PC-3 (cell line): ENCODE measurements at regions not wholly inside any gene's neighbourhood (a gene's known extent, or its start where the extent isn't known, plus 50 kb on each side); places are given as distances from the start of the nearest gene placed in this dataset.

Experiments used
- ATAC-seq: fragments of 200-7000 bp; cut with Tn5 transposase; 2 replicates; pipeline ENCODE4 v1.9.1; 2020; ENCODE audit warnings: mild to moderate bottlenecking, moderate library complexity
- BruUV-seq: library from RNA; stranded (reverse); fragments of 400-500 nt; replicated peaks from 2 replicates; lab custom pipeline; 2021; lab: Mats Ljungman, UMichigan
- CTCF ChIA-PET: fragments of 300-600 bp; sonication (Branson Sonifier 250); formaldehyde crosslinking; loops from one replicate; lab custom pipeline; 2022; ENCODE audit warnings: antibody characterized with exemption; lab: Charles Lee
- POLR2A ChIA-PET: fragments of 300-600 bp; sonication (Branson Sonifier 250); formaldehyde crosslinking; loops from one replicate; lab custom pipeline; 2022; ENCODE audit warnings: antibody characterized with exemption; ENCODE audit not compliant: unreplicated experiment; lab: Charles Lee
- DNase-seq: peaks from one replicate; pipeline ENCODE4 v3.0.0-alpha.2; 2015
- H2AFZ ChIP-seq: fragments of 300-600 bp; sonication (generic); 2 replicates; pipeline ENCODE4 v1.6.0; 2016; ENCODE audit warnings: antibody characterized with exemption, low read length
- H3F3A ChIP-seq: fragments of 300-600 bp; sonication (generic); one replicate; pipeline ENCODE4 v1.6.0; 2017; ENCODE audit warnings: antibody characterized with exemption, low read length, control low read depth, mild to moderate bottlenecking; ENCODE audit not compliant: unreplicated experiment
- H3K27ac ChIP-seq: fragments of 300-600 bp; sonication (generic); 2 replicates; pipeline ENCODE4 v1.5.1; 2016; ENCODE audit warnings: mild to moderate bottlenecking, low read length
- H3K27me3 ChIP-seq: fragments of 300-600 bp; sonication (generic); 2 replicates; pipeline ENCODE4 v1.6.1; 2016; ENCODE audit warnings: low read length, mixed read lengths
- H3K36me3 ChIP-seq: fragments of 300-600 bp; sonication (generic); 2 replicates; pipeline ENCODE4 v1.6.1; 2016; ENCODE audit warnings: low read depth, mixed run types, low read length, mixed read lengths
- H3K4me1 ChIP-seq: fragments of 300-600 bp; sonication (generic); 2 replicates; pipeline ENCODE4 v1.5.1; 2016; ENCODE audit warnings: low read length; ENCODE audit not compliant: insufficient read depth
- H3K4me2 ChIP-seq: fragments of 300-600 bp; sonication (generic); 2 replicates; pipeline ENCODE4 v1.6.0; 2016; ENCODE audit warnings: low read length
- H3K4me3 ChIP-seq: fragments of 300-600 bp; sonication (generic); 2 replicates; pipeline ENCODE4 v1.5.1; 2016; ENCODE audit warnings: mild to moderate bottlenecking, low read length, mixed read lengths
- H3K79me2 ChIP-seq: fragments of 300-600 bp; sonication (generic); 2 replicates; pipeline ENCODE4 v1.6.1; 2017; ENCODE audit warnings: low read length, mixed read lengths
- H3K9ac ChIP-seq: fragments of 300-600 bp; sonication (generic); 2 replicates; pipeline ENCODE4 v1.6.0; 2016; ENCODE audit warnings: mild to moderate bottlenecking, low read length
- H3K9me2 ChIP-seq: fragments of 300-600 bp; sonication (generic); replicated peaks from 2 replicates; pipeline ENCODE4 v1.6.1; 2016; ENCODE audit warnings: mixed run types, low read length, mixed read lengths
- H3K9me3 ChIP-seq: fragments of 300-600 bp; sonication (generic); 2 replicates; pipeline ENCODE4 v1.6.1; 2016; ENCODE audit warnings: low read length, mixed read lengths
- H4K20me1 ChIP-seq: fragments of 300-600 bp; sonication (generic); 2 replicates; pipeline ENCODE4 v1.6.1; 2016; ENCODE audit warnings: low read length, mixed read lengths
- EZH2 ChIP-seq: fragments of 300-600 bp; sonication (generic); IDR thresholded peaks from one replicate; pipeline ENCODE4 v1.6.1; 2017; ENCODE audit warnings: antibody characterized with exemption, mild to moderate bottlenecking, low read length; ENCODE audit not compliant: unreplicated experiment
- EZH2phosphoT487 ChIP-seq: fragments of 300-600 bp; sonication (generic); IDR thresholded peaks from 2 replicates; pipeline ENCODE4 v1.6.1; 2018; ENCODE audit warnings: mild to moderate bottlenecking, antibody characterized with exemption, low read length, borderline replicate concordance
- intact Hi-C: fragments of 100-400 bp; cut with micrococcal nuclease; formaldehyde crosslinking; loops from 2 replicates; pipeline ENCODE4 v1.9.0; 2023
- TF ChIP-seq, protein P1 (sequence below): fragments of 300-600 bp; sonication (generic); conservative IDR thresholded peaks from 2 replicates; pipeline ENCODE4 v1.5.1; 2017; ENCODE audit warnings: antibody characterized with exemption, low read depth, mild to moderate bottlenecking, low read length

DNA sequence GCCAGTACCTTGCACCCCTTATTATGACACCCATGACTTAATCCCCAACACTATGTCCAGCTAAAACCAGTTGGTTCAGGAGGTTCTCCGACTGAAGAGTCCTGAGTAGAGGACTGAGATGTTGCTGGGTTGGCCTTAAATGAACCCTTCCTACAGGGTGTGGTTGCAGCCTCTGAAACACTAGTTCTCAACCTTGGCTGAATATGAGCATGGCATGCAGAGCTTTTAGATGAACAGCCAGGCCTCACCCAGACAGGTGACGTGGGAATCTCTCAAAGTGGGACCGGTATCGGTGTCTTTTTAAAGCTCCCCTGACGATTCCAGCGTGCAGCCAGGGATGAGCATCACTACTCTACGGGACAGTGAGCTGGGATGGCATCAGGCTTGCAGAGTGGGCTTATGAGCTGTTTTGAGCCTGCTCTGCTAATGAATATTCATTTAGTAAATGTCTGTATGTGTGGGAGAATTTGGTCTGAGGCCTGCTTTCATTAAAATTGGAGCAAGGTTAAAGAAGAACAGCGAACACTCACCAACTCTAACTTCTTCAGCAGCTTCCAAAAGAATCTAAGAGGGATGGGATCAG, 79.7 kb upstream of the PRICKLE2 start:
- Histone ChIP-seq H3K79me2 (no peaks in the 10 kb centered on the region), H3K4me1 (no peaks in the 10 kb centered on the region), H4K20me1 (no peaks in the 10 kb centered on the region), H2AFZ (no peak overlapping the region), H3F3A (no peaks in the 10 kb centered on the region), H3K27me3 (no peaks in the 10 kb centered on the region), H3K4me3 (no peak overlapping the region), H3K36me3 (no peaks in the 10 kb centered on the region), H3K9me3 (no peaks in the 10 kb centered on the region), H3K27ac (no peak overlapping the region), H3K9me2 (no peaks in the 10 kb centered on the region), H3K4me2 (no peak overlapping the region), H3K9ac (no peak overlapping the region)
- ChIA-PET POLR2A (no interaction called here), CTCF (no interaction called here)
- intact Hi-C loops = loop anchor here (10.0 kb wide), 1 partner anchor 90 kb away; no protein-coding TSS in a partner anchor
- DNase-seq (no peak), ATAC-seq (no peak)
- BruUV-seq = no TSS peak
- no peak for TF ChIP-seq EZH2phosphoT487
- TF ChIP-seq EZH2 = no peak
- TF ChIP-seq, protein P1, sequence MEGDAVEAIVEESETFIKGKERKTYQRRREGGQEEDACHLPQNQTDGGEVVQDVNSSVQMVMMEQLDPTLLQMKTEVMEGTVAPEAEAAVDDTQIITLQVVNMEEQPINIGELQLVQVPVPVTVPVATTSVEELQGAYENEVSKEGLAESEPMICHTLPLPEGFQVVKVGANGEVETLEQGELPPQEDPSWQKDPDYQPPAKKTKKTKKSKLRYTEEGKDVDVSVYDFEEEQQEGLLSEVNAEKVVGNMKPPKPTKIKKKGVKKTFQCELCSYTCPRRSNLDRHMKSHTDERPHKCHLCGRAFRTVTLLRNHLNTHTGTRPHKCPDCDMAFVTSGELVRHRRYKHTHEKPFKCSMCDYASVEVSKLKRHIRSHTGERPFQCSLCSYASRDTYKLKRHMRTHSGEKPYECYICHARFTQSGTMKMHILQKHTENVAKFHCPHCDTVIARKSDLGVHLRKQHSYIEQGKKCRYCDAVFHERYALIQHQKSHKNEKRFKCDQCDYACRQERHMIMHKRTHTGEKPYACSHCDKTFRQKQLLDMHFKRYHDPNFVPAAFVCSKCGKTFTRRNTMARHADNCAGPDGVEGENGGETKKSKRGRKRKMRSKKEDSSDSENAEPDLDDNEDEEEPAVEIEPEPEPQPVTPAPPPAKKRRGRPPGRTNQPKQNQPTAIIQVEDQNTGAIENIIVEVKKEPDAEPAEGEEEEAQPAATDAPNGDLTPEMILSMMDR = no peak

DNA sequence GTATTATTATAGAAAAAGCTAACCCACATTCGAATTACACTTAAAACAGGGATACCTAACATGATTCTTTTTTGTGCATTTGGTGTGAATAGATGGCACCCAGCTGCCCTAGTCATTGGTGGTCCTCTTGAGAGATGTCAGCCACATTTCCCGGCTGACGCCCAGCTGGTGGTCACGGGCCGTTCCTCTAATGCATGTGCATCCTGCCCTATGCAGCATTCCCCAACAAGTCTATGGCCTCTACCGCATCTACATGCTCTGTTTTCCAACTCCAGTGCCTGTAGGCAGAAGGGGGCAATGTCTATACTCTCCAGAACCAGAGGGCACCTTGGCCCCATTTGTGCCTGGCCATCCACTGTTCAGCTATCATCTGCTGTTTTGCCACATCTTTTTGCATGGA, 78.6 kb upstream of the PRICKLE2 start:
- ATAC-seq = no peak
- H3F3A ChIP-seq = no peaks in the 10 kb centered on the region
- DNase-seq = no peak
- H3K9me2 ChIP-seq = no peaks in the 10 kb centered on the region
- H3K9ac ChIP-seq = no peak overlapping the region
- no peak overlapping the region for H3K4me3 ChIP-seq
- no peaks in the 10 kb centered on the region for H3K4me1 ChIP-seq
- no peaks in the 10 kb centered on the region for H4K20me1 ChIP-seq
- no peak overlapping the region for H3K27ac ChIP-seq
- no peaks in the 10 kb centered on the region for H3K27me3 ChIP-seq
- no TSS peak for BruUV-seq
- intact Hi-C loops = loop anchor here (10.0 kb wide), 1 partner anchor 91 kb away; no protein-coding TSS in a partner anchor
- no peaks in the 10 kb centered on the region for H3K9me3 ChIP-seq
- ChIA-PET POLR2A (no interaction called here), CTCF (no interaction called here)
- H3K4me2 ChIP-seq = no peak overlapping the region
- H3K79me2 ChIP-seq = no peaks in the 10 kb centered on the region
- TF ChIP-seq, protein P1 = no peak
- TF ChIP-seq EZH2phosphoT487 = no peak
- TF ChIP-seq EZH2 = no peak
- H3K36me3 ChIP-seq = no peaks in the 10 kb centered on the region
- no peak overlapping the region for H2AFZ ChIP-seq

DNA sequence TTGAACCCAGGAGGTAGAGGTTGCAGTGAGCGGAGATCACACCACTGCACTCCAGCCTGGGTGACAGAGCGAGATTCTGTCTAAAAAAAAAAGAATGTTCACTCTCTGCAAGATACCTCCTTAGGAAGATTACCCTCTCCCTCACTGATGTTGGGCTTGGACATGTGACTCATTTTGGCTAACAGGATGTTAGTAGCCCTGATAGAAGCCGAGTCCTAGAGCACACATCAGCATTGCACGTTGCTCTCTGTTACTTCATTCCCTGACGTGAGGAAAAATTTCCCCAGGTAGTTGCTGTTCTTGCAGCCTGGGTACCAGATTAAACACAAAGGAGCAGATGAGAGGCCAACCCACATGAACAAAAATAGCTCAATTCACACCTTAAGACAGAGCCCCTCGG, 78.1 kb upstream of the PRICKLE2 start:
- no peak overlapping the region for H2AFZ ChIP-seq
- ChIA-PET CTCF (no interaction called here), POLR2A (no interaction called here)
- H3K4me3 ChIP-seq = no peak overlapping the region
- no peak for ATAC-seq
- no peak for TF ChIP-seq EZH2phosphoT487
- TF ChIP-seq, protein P1 = no peak
- TF ChIP-seq EZH2 = no peak
- H3K27ac ChIP-seq = no peak overlapping the region
- H3K4me2 ChIP-seq = no peak overlapping the region
- H3K9ac ChIP-seq = no peak overlapping the region
- intact Hi-C loops = loop anchor here (10.0 kb wide), 1 partner anchor 91 kb away; no protein-coding TSS in a partner anchor
- no peaks in the 10 kb centered on the region for H3K27me3 ChIP-seq
- no peaks in the 10 kb centered on the region for H3K9me2 ChIP-seq
- no peaks in the 10 kb centered on the region for H3K9me3 ChIP-seq
- no peaks in the 10 kb centered on the region for H3K36me3 ChIP-seq
- DNase-seq = peak; percentile 2
- BruUV-seq = no TSS peak
- no peaks in the 10 kb centered on the region for H3K79me2 ChIP-seq
- no peaks in the 10 kb centered on the region for H4K20me1 ChIP-seq
- no peaks in the 10 kb centered on the region for H3F3A ChIP-seq
- H3K4me1 ChIP-seq = no peaks in the 10 kb centered on the region
